NCI-H1436 (cell line): ENCODE measurements at regions not wholly inside any gene's neighbourhood (a gene's known extent, or its start where the extent isn't known, plus 50 kb on each side); places are given as distances from the start of the nearest gene placed in this dataset.
"Not testable (repeated sequence)": the region's sequence is repeated elsewhere in the genome, so short reads cannot be mapped to it uniquely, and the experiment has no call there.

ENCODE experiments used
- DNase-seq: peaks from one replicate; lab custom pipeline; 2025; lab: John Stamatoyannopoulos, UW

DNA sequence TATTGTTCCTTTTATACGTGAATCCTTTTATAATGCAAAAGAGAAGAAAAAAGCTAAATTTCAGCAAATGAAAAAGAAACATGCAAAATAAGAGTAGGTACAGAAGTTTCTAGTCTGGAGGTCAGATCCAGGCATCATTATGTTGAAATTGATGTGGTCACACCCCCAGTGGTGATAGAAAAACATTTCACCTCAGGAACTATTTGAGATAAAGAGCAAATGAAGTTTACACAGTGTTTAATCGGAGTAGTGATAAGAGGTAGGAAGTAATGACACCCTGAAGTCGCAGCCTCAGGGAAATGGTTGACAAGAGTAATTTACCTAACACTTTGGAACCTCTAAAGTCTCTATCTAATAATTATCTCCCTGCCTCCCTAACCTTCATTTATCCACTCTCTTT, 536.0 kb upstream of the STEAP1 start:
- no peak for DNase-seq

DNA sequence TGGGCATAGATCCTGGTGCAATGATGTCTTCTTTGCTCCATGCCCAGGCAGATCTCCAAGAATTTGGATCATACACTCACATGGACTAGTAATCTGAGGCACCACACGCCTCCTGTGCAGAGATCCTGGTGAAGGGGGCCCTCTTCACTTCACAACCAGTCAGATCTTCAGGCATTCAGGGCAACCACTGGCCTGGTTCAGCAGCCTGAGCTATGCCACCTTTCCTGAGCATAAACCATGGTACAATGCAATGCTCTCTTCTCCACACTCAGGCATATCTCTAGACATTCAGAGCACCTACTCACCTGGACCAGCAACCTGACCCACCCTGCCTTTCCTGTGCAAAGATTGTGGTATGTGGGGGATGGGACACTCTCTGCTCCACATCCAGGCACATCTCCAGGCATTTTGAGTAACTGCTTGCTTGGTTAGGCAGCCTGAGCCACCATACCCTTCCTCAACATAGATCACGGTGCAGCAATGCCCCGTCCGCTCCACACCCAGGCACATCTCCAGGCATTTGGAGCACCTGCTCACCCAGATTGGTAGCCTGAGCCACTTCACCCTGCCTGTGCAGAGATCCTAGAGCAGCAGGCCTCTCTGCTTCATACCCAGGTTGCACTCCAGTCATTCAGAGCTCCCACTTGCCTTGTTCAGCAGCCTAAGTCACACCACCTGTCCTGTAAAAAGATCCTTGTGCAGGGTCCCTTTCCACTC, 532.2 kb upstream of the STEAP1 start:
- no peak for DNase-seq

DNA sequence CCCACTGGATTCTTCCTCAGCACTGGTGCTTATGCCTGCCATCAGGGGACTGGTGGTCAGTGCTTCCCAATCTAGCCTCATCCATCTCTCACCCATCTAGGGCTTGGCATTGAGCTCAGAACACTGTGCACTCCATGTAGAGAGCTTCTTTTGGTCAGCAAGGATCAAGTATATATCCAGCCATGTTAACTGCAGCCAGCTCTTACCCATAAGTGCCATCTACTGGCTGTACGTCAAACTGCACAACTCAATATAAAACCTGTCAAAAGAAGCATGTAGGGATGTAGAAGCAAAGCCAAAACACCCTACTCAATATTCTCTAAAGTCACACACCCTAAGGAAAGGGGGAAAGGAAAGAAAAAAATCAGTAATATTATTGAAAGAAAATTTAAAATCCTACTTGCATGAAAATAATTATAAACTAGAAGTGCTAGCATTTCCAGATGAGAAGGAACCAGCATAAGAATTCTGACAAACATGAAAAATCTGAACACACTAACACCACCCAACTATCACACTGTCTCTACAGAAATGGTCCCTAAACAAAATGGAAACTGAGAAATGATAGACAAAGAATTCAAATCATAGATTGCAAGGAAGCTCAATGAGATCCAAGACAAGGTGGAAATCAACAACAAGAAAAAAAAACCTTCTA, 531.1 kb upstream of the STEAP1 start:
- DNase-seq = peak; percentile 24

DNA sequence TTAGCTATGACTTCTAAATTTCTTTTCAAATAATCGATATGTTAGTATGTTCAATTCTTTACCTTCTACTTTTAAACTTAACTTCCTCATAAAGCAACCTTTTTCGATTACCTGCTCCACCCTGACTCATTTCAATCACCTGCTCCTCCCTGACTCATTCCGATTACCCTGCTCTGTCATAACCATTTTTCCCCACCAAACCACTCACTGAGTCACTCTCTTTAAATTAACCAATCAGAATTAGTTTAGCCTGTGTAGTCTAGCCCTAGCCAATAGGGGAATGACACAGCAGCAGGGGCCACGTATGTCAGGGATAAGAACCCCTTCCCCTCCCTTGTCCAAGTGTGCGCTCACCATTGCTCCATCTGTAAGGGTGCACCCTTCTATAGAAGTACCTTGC, 530.1 kb upstream of the STEAP1 start:
- DNase-seq = not testable (repeated sequence)

DNA sequence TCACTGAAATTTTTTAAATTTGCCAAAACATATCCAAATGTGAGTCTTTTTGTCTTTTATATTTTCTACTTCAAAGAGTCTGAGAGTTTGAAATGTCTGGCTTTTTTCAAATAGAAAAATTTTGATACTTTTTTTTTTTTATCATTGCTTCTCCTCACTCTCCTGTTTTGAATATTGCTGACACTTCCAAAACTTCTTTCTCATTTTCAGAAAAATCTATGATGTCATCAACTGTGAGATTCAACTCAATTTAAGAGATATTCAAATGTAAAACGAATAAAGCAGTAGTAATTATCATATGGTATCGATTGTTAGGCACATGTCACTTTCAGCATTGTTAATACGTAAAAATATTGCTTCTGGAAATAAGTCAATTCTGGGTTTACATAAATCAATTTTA, 505.8 kb upstream of the STEAP1 start:
- no peak for DNase-seq

DNA sequence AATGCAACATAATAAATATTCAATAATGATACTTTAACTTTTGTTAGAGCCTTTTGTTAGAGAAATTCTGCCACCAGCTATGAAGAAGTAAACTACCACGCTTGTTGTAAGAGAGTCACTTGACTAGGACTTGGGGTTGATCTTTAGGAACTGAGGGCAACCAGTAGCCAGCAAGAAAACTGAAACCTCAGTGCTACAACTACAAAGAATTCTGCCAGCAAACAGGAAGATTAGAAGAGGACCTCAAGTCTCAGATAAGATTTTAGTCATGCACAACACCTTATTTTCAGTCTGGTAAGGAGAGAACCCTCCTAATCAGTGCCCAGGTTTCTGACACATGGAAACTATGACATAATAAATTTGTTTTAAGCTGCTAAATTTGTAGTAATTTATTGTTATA, 498.3 kb upstream of the STEAP1 start:
- no peak for DNase-seq

DNA sequence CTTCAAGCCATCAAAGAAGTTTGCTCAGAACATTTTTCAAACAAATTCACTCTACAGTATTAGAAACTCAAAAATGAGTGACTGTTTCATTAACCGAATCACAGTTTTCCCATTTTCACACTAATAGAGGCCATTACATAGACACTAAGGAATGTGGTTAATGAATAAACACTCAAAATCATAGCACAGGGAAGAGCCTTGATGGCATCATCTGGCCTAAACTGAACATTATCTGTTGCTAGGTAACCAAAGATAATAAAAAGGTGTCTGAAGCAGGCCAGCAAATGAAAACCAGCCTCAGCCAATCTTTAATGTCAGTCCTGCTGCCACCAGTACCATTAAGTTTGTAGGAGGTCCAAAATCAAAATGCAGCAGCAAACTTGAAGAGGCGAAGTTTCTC, 492.4 kb upstream of the STEAP1 start:
- no peak for DNase-seq

DNA sequence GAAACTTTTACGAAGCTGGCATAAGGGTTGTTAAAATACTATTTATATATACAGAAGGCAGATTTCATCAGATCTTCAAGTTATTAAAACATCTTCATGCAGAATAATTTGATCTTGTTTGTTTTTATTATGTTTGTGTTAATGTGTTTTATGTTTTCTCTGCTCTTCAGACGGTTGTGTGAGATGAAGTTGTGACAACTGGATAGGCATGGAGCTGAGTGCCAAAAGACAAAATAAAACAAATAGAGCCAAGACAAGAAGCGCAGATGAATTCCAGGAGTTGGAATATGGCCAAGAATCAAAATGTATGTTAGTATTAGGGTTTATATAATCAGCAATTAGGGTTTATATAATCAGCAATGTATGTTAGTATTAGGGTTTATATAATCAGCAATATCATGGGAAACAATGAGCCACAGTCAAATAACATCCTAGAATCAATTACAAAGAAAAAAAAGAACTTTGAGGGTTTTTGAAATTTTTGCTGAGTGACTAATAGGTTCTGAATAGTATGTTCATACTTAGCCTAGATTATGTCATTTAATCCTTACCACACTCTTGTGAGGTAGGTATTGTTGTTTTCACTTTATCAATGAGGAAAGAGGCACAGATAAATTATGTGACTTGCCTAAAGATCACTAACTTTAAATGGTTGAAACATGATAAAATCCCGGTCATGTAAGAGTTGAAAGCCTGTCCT, 488.0 kb upstream of the STEAP1 start:
- DNase-seq = no peak

DNA sequence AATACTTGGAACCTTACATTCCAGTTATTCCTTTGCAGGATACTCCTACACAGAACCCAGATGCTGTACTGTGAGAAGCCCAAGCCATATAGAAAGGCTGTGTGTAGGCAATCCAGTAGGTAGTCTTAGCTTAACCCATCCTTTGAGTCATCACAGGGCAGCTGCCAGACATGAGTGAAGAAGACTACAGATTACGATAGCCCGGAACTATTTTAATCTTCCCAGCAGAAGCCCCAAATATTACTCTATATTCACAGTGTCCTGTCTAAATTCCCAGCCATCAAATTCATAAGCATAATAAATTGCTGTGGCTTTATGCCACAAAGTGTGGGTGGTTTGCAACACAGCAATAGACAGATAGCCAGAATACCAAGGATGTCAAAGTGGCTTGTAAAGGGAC, 474.1 kb upstream of the STEAP1 start:
- DNase-seq = no peak

DNA sequence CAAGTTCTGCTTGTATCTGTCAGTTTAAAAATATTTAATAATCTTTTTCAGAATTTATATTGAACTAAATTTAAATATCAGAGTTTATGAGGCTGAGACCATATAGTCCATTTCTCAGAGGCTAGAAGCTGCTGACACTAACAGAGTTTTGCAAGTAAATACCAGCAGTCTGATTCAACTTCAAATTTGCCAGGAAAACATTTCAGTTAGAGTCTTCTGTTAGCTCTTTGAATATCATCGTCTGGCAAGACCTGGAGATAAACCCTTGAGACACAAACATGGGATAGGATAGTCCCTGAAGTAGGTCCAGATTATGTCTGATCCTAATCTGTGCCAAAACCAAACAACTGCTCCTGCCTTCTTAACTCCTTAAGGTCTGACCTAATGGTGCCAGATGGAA, 472.8 kb upstream of the STEAP1 start:
- no peak for DNase-seq

DNA sequence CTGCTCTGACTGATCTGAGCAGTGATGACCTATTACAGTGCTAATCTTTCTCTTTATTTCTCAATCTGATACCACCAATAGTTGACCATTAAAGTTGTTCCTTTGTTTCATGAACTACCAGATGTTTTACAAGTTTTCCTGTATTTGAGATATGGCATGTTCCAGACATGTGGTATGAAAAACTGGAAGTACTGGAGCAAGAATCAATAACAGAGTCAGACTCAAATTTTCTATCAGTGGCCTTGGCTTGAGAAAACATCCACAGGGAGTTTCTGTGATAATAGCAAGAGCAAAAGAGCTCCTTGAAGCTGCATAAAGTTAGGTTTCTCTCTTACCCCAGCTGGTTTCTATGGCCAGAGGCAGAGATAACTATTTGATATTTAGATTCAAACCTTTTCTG, 469.0 kb upstream of the STEAP1 start:
- DNase-seq = no peak

DNA sequence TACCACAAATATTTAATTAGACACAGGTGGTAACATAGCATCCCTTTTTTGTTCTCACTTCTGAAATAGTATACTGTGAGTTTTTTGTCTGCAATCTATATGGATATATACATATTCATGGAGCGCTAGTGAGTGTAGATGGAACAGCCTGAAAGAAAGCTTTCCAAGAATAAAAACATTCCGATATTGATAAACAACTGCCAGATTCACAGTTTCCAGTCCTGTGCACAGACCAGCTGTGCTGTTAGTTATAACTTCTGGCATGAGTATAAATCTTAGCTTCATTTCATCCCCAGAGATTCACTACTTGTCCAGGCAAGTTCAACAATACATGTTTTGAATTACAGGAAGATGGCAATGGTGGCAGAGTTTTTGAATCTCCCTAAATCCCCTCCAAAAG, 467.1 kb upstream of the STEAP1 start:
- DNase-seq = no peak

DNA sequence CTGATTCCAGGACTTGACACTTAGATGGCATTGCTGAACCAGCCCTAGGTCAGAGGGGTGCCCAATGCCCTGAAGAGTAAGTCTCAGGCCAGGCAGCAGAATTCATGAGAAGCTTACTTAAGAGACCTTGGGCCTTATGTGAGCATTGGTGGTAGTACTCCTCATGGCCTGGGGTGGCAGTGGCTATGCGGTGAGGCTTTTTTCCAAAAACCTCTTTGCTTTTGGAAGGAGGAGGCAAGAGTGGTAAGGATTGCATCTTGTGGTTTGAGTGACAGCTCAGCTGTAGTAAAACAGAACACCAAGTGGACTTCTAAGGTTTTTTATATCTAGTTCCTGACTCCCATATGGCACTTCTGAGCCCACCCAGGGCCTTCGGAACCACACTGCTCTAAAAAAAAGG, 459.0 kb upstream of the STEAP1 start:
- no peak for DNase-seq

DNA sequence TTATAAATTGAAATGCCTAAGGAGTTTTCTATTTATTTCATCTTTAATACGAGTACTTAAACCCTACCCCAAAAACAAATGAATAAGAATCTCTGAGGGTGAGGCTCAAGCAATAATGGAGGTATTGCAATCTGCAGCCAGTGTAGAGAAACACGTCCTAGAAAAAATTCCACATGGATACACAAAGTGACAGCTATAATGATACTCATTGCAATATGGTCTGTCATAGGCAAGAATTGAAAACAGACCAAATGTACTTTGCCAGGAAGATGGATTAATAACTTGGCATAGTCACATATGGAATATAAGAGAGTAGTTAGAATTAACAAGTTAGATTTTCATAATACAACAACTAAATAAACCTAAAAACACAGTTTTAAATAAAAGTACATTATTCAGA, 440.1 kb upstream of the STEAP1 start:
- DNase-seq = no peak

DNA sequence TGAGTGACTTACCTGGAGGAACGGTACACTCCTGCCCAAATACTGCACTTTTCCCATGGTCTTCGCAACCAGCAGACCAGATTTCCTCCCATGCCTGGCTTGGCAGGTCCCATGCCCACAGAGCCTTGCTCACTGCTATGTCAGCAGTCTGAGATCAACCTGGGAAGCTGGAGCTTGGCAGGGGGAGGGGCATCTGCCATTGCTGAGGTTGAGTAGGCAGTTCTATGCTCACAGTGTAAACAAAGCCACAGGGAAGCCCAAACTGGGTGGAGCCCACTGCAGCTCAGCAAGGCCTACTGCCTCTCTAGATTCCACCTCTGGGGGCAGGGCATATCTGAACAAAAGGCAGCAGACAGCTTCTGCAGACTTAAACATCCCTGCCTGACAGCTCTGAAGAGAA, 435.3 kb upstream of the STEAP1 start:
- not testable (repeated sequence) for DNase-seq

DNA sequence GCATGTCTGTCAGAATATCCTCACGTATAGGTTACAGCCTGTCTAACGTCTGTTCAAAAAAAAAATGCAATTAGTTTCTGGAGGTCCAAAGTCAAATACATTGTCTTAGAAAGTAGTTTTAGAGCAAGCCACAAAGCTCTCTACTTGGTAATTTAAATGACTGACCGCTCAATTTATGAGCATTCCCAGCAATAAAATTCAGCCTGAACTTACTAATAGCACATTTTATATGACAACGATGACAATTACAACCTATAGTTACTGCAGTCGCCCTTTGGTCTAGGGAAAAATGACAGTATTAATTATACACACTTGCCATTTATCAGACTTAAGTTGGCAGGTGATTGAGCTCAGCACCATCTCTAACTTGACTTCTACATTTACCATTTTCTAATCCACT, 425.8 kb upstream of the STEAP1 start:
- DNase-seq = no peak

DNA sequence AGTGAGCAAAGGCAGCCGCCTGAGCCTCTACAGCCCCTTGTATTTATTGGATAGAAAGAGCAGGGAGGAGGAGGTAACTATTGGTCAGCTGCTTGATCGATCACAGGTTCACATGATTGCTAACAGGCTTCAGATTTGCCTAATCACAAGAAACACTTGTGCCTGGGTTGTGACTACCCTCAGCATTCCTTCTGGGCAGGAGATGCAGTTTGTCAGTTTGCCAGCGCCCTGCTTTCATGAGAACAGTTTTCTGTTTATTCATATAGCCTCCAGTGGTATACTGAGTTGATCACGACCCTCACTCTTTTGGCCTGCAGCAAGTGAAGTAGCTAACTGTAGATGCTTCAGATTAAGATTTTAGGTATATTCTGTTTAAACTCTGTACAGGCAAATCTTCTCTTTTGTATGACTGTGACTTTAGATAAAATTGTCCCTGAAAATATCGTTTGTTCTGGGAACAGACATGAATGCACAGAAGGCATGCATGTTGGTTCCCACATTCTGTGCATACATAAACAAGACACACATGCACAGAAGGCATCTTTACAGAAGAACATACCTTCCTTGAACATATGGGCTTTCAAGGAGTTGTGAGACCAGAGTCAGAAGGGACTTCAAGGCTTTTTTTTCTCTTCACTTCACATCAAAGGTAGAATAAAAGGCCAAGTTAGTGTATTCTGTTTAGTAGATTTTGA, 422.4 kb upstream of the STEAP1 start:
- DNase-seq = no peak

DNA sequence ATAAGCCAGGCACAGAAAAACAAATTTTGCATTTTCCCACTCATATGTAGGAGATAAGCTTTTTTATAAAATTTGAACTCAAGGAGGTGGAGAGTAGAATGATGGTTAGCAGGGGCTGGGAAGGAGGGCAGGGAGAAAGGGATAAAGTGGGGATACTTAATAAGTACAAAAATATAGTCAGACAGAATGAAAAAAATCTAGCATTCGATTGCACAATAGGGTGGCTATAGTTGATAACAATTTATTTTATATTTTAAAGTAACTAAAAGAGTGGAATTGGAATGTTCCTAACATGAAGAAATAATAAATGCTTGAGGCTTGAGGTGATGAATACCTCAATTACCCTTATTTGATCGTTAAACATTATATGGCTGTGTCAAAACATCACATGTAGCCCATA, 415.7 kb upstream of the STEAP1 start:
- no peak for DNase-seq

DNA sequence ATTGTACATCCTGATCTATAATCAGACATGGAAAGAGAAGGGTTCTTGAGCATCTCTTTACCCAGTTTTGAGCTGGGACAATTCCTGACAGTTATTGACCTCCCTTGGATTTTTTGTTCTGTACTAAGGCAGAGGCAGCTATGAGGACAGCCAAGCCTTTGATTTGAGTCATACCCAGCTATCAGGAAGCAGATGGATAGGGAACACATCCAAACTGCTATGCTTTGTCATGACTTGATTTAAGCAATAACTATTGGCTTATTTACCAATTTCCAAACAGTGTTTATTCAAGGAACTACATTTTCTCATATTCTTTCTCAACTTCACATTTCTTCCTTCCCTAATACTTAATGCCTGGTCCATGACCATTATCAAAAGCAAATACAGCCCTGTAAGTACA, 396.4 kb upstream of the STEAP1 start:
- DNase-seq = no peak

DNA sequence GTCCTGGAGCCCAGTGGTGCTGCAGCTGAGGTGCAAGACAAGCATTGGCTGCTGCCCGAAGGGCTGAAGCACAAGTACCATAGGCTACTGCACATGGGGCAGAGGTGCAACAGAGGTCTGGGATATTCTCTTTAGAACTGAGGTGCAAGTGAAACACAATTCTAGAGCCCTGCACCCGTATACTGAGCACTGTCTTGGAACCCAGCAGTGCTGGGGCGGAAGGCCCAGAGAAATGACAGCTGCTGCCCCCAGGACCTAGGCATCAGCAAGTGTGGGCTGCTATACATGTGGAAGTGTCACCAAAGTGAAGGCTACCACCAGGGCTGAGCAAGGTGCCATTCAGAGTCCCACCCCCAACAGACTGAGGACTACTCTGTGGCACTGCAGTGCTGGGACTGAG, 393.6 kb upstream of the STEAP1 start:
- DNase-seq = no peak

DNA sequence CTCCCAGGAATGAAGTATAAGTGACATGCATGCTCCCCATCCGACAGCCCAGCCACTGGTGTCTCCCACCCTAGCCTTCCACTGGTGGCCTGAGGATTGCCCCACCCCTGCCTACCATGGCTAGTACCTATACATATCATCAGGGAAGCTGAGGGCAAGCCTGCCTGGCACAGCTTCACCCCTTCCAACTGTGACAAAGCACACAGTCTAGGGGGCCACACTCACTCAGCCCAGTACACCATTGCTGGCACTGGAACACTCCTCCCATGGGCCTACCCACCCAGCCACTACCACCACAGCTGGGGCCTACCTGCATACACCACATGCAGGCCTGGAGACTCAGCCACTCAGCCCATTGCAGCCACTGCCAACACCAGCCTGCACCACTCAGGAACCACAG, 393.1 kb upstream of the STEAP1 start:
- no peak for DNase-seq

DNA sequence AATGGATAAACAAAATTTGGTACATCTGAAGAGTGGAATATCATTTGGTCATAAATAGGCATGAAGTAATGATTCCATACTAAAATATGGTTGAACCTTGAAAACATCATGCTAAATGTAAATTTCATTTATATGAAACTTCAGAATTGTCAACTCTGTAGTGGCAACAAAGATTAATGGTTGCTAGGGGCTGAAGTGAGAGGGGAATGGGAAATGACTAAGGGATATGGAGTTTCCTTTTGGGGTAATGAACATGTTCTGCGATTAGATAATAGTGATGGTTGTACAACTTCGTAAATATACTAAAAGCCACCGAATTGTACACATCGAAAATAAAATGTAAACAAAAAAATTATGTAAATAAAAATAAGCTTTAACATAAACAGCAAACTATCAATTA, 384.1 kb upstream of the STEAP1 start:
- no peak for DNase-seq
